GM19463 (cell line): ENCODE measurements at regions not wholly inside any gene's neighbourhood (a gene's known extent, or its start where the extent isn't known, plus 50 kb on each side); places are given as distances from the start of the nearest gene placed in this dataset.

Experiments
- ATAC-seq: cut with Tn5 transposase; IDR thresholded peaks from one replicate; pipeline ENCODE4 v1.9.1; 2021; ENCODE audit warnings: mild to moderate bottlenecking, moderate library complexity; ENCODE audit not compliant: unreplicated experiment

DNA sequence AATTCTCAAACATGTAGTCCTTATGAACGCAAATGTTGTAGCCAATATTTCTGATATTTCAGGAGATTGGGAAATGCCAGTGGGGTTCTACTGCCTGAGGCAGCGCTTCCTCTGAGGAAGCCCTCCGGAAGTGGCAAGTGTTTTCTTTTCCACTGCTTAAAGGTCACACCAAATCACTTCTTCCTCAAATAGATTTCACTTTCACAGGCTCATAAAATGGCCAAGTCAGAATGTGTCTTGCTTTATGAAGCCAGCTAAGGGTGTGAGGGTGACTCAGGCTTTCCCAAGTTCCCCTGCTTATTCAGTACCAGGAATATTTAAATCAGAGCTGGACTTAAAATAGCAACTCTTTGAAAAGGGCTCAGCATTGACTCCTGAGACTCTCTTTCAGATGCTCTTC lies 514.2 kb upstream of the DIPK2B start:
- peak; percentile 32 for ATAC-seq

DNA sequence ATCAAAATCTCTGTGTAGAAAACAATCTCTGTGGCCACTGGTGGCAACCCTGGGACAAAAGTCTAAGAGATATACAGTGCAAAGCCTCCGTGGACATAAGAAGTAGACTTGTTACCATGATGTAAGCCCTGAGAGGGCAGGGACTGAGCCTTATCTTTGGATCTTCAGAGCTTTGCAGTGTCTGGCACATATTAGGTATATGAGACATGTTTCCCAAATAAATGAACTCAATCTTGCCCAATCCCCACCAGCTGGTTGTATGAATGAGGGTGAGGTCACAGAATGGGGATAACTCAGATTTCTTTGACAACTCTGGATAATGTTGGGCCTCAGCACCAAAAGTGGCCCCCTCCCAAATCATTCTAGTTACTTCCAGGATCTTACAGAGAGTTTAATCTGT lies 511.4 kb upstream of the DIPK2B start:
- ATAC-seq: no peak

DNA sequence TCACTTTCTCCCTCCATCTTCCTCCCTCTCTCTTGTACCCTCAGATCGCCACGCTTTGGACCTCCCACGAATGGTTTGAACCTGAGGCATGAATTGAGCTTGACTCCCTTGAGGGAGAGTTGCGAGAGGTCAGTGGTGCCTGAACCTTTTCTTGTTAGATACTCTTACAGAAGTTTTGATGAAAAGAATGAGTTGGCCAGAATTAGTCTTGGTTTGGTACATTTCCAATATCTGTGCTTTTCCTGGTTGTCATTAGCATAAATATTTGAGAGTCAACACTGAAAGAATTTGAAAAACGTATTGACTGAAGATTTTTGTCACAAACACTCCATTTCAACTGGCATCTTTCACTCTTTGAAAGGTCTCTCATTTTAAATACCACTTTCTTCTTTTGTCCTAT lies 510.6 kb upstream of the DIPK2B start:
- ATAC-seq: no peak

DNA sequence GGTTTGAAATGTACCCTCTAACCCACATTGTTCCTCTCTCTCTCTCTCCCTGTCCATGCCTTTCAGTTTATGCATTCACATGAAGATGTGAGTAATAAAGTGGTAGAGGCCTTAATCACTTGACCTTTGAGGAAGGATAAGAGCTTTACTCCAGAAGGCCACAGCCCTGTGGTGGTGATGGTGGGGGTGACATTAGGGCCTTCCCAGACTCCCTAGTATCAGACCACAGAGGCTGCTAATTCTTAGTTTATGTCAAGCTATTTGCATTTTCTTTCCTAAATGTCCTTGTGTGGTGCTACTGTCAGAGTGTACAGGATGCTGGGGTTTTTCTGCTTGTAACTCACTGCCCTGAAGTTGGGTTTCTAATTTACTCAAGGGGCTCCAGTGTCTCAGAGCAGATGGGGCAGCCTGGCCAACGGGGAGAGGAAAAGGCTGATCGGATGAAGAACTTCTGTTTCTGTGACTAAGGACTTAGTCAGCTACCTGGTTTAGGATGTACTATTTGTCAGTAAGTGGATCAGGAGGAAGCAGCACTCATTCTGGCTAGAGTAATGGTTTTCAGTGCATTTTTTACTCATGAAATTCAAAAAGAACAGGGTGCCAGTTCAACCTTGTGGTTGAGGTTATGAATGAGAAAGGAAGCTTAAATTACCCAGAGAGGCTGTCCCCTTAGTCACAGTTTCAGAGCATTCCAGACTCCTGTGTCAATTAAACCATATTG lies 509.6 kb upstream of the DIPK2B start:
- ATAC-seq: peak; percentile 75

DNA sequence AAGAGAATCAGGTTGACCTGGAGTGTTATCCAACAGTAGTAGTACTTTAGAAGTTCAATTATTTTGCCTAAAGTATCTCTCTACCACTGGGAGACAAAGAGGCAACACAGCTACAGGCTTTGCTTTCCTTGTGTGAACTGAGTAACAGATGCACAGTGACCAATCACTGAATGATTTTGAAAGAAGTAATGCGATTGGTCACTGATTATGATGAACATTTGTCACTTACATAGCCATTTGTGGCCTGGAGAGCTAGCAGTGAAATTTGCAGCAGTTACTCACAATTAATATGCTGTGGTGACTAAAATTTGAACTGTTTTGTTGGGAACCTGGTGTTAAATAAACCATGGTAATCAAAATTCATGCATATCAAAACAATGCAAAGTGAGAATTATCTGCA lies 508.7 kb upstream of the DIPK2B start:
- no peak for ATAC-seq

DNA sequence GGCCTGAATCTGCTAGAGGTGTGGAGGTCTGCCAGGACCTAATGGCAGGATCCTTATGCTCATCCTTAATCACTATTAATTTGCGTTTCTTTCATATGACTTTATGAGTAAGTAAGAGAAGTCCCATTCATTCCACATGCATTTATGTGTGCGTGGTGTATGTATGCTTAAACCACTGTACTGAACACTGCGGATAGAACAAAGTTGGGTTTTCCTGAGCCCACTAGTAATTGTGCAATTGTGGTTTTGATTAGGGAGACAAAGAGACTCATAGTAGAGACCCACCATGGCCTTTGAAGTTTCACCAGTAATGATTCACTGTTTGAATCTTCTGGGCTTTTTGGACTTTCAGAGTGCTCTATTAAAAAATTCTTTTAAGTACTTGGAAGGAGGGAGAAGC lies 498.5 kb upstream of the DIPK2B start:
- ATAC-seq: no peak

DNA sequence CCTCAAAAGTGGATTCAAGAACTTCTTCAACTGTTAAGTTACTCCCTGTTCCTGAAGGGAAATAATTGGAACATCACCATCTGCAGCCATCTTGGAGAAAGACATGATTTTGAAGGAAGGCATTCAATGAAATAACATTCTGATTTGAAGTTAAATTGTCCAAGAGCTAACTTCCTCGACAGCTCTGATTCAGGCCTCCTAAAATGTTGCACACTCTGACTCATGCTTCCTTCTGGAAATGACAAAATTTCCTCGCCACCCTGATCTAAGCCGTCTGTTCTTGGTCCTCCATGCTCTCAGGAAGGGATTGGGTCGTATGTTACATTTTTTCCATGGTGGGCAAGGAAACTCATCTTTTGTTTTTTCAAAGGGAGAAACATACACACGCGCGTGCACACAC lies 496.9 kb upstream of the DIPK2B start:
- no peak for ATAC-seq

DNA sequence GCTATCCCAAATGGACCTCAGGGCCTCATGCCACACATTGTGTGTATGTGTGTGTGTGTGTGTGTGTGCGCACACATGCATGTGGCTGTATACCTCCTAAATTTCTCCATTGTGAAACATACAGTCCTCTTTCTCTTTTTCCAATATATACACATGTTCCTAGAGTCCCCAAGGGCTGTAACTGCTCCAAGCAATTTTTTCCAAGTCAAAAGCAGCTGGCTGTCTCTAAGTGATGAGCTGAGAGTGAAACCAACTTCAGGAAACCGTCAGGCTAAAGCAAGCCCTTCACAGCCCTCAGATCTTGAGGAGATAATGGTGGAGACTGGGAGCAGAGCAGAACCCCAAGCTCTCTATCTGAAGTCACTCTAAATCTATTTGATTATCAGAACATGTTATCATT lies 496.1 kb upstream of the DIPK2B start:
- no peak for ATAC-seq

DNA sequence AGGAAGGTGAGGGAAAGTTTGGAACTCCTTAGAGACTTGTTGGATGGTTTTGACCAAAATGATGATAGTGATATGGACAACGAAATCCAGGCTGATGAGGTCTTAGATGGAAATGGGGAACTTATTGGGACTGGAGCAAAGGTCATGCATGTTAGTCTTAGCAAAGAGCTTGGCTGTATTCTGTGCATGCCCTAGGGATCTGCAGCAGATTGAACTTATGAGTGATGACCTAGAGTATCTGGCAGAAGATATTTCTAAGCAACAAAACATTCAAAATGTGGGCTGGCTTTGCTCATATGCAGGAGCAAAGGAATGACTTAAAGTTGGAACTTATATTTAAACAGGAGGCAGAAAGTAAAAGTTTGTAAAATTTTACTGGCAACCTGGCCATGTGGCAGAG lies 489.3 kb upstream of the DIPK2B start:
- ATAC-seq: no peak

DNA sequence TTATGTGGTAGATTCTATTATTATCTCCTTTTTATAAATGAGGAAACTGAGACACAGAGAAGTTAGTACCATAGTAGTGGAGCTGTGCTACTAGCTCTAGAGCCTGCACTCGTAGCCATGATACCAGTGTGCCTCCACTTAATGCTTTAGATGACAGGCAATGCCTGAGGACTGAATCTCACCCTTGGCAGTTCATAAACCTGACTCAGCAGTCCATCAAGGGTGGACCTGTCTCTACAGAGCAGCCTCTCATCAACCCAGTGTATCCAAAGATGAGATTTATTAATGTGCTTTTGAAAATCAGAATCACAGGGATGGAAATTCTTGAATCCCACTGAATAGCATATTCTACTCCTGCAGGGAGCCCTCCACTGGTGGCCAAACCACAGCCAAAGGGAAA lies 483.2 kb upstream of the DIPK2B start:
- ATAC-seq: no peak

DNA sequence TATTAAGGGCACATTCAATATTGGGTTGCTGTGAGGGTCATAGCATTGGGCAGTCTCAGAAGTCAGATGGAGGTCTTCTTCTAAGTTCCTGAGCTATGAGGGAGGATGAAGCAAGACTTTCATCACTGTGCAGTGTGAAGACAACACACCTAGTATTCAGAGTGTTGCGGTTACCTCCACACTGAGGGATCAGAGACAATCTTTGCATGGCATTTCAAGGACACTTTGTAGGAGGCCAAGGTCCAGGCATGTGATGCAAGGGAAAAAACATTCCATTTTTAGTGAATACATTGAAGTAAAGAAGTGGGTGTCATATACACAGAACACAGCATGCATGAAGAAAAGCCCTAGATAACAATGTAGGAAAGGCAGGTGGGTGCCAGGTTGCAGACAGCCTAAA lies 481.2 kb upstream of the DIPK2B start:
- no peak for ATAC-seq

DNA sequence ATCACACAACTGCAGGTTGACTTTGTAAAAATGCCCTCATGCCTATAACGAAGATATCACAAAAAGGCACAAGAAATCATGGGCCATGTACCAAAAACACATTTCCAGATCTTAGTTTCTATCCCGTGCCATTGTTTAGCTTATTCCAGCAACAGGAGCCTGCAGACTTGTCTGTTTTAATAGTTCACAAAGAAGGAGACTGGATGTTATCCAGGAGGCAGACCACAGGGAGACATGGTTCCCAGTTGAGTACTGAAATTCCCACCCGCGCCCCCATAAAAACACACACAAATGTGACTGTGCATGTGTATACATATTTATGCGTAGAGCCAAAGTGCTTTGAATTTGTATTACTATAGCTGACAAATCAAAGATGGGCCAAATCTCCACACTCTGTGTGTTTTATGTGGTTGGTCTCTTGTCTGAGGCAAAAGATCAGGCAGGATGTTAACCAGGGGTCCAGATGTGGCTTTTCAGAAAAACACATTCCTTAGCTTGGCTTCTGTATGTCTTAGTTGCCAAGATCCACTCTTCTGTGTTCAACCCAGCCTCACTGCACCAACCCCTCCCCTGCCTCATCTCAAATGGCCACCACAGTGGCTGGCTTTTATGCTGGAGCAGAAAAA lies 469.2 kb upstream of the DIPK2B start:
- ATAC-seq: no peak

DNA sequence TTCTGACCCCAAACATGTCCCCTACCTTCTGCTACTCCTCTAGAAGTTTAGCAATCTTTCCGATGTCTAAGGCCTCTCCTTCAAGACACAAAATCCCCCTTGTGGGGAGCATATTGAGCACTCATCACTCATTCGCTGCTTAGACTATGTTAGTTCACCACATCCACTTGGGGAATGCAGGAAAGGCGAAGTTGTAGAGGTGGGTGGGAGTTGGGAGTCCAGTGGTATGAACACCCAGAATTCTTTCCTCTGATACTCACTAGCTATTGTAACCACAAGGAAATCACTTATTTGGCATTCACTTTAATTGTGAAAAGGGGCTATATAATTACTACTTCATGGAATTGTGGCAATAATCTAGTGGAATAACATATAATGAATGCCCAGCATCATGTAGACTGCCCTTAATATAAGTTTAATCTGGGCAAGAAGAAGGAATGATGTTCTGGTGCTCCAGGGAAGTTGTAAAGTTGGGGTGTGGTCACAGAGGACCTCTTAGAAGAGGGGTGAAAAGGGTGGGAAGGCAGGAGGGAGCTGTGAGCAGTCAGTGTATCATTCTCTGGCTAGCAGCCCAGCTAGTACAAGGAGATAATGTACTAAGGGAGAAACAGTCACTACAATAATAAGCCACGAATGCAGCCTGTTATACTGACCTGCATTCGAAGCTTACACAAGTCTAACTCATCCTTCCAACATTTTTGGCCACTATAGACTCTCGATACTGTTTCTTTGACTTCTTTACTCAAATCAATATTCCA lies 468.2 kb upstream of the DIPK2B start:
- no peak for ATAC-seq

DNA sequence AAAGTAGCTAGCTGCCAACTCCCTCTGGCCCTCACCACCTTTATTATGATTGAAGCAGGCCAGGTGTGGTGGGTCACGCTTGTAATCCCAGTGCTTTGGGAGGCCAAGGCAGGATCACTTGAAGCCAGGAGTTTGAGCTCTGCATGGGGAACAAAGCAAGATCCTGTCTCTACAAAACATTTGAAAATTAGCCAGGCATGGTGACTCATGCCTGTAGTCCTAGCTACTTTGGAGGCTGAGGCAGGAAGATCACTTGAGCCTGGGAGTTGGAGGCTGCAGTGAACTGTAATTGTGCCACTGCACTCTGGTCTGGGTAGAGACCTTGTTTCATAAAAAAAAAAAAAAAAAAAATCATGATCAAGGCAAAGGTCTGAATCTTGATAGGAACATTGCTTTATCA lies 467.0 kb upstream of the DIPK2B start:
- ATAC-seq: no peak

DNA sequence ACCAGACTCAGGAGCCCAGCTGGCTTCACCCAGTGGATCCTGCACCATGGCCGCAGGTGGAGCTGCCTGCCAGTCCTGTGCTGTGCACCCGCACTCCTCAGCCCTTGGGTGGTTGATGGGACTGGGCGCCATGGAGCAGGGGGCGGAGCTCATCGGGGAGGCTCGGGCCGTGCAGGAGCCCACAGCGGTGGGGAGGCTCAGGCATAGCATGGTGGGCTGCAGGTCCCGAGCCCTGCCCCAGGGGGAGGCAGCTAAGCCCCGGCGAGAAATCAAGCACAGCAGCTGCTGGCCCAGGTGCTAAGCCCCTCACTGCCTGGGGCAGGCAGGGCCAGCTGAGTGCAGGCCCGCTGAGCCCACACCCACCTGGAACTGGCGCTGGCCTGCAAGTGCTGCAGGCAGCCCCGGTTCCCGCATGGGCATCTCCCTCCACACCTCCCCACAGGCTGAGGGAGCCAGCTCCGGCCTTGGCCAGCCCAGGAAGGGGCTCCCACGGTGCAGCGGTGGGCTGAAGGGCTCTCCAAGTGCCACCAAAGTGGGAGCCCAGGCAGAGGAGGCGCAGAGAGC lies 464.1 kb upstream of the DIPK2B start:
- no peak for ATAC-seq

DNA sequence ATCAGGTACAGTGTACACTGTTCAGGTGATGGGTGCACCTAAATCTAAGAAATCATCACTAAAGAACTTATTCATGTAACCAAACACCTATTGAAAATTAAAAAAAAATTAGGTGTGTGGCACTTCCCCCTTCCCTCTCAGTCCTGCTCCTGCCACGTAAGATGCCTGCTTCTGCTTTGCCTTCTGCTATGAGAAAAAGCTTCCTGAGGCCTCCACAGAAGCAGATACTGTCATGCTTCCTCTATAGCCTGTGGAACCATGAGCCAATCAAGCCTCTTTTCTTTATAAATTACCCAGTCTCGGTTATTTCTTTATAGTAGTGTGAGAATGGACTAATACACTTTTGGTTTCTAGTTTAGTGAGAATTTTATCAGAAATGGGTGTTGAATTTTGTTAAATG lies 459.8 kb upstream of the DIPK2B start:
- ATAC-seq: no peak

DNA sequence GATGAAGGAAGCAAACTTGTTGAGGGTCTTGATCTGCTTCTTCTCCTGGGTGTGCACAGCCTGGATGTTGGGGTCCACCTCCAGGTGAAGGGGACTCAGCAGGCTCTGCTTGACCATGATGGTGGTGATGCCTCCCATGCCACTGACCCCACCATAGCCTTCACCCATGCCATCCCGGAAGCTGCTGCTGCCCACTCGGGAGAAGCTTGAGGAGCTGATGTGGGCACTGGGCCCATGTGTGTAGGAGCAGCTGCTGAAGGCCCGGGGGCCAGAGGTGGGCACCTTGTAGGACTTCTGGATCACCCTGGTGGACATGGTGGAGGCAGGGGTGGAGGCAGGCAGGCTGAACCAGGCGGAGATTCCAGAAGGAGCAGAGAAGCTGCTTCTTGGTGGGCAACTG lies 432.7 kb upstream of the DIPK2B start:
- no peak for ATAC-seq

DNA sequence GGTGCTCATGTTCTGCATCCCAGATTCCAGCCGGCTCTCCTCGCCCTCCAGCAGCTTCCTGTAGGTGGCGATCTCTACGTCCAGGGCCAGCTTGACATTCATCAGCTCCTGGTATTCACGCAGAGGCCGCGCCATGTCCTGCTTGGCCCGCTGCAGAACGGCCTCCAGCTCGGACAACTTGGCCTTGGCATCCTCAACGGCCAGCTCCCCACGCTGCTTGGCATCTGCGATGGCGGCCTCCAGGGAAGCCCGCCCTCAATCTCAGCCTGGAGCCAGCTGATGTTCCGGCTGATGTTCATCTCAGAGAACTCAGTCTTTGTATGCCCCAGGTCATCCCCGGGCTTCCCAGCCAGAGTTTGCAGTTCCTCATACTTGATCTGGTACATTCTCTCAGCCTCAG lies 431.8 kb upstream of the DIPK2B start:
- ATAC-seq: no peak

DNA sequence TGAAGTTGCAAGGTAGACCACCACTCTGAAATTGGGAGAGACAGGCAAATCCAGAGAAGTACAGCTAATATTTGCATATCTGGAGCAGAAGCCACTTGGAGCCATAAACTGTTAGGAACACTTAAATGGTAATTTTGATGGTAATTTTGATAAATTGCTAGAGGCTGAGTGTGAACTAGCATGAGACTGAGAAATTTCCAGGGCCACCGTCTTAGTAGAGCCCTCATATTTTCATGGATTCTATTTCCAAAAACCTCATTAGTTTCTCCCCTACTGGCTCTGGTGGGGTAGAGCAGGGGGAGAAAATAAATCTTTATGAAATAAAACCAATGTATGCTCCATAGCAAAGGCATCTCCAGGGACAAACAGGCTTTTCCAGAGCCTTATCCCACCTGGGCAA lies 429.4 kb upstream of the DIPK2B start:
- ATAC-seq: no peak

DNA sequence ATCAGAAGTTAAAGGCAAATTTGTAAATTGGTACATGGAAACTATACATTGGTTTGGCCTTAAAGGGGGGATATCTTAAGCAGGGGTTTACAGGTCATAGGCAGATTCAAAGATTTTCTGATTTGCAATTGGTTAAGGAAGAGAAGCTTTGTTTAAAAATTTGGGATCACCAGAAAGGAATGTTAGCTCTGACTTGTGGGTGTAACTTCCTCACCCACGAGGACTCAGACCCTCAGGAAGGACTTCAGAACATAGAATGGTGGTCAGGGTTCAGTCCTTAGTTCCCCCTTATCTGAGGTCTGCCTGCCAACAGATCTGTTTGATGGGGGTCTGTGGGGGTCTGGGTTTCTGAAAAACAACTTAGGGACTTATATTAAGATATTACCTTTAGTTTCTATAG lies 427.4 kb upstream of the DIPK2B start:
- ATAC-seq: no peak

DNA sequence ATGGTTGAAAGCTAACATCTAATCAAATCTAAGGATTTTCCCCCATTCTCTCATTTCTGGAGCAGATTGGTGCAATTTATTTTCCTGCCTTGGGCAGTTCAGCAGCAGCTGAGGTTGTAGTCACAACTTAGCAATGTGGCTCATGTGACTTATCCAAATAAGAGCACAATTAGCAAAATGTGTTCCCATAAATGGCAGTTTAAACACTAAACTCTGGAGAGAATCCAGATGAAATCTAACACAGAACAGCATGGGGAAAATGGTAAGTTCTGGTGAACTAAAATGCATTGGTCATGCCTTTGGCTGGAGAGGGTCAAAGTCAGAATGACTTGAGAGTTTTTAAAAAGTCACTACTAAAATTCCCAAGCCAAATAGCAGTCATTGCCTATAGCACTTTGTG lies 422.6 kb upstream of the DIPK2B start:
- ATAC-seq: no peak

DNA sequence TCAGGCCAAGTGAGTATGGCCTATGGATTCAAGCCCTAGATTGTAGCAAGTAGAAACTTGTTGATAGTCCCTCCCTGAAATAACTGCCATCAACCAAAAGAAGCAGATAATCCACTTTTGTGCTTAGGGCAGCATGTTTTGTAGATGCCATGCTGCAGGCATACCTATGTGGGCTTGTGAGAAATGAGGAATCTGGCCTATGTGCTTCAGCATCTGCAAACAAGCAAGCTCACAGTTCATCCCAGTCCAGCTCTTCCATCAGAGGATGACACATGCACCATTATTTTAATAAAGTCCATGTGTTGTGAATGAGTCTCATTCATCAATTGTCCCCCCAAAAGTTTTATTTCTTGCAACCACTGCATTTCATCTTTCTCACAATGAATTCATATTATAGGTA lies 421.9 kb upstream of the DIPK2B start:
- ATAC-seq: no peak
